Left lung (tissue), 4 donors: ENCODE measurements at regions not wholly inside any gene's neighbourhood (a gene's known extent, or its start where the extent isn't known, plus 50 kb on each side); places are given as distances from the start of the nearest gene placed in this dataset.

ENCODE experiments used
- ATAC-seq: fragments of 200-7000 bp; cut with Tn5 transposase; one replicate; pipeline ENCODE4 v1.9.1; 2020; ENCODE audit warnings: moderate library complexity
- DNase-seq, 4 donors: peaks; one replicate each; pipeline ENCODE4 v3.0.0-alpha.2; 2013 to 2020
- H3K27ac ChIP-seq, 2 donors: fragments of 200-600 bp; sonication (generic) in 1 of 2; one replicate each; pipeline versions ENCODE4 v1.5.0 to v1.8.0; 2020 to 2021
- H3K27me3 ChIP-seq, 2 donors: fragments of 200-600 bp; sonication (generic) in 1 of 2; one replicate each; pipeline versions ENCODE4 v1.5.0 to v1.8.0; 2020 to 2021
- H3K36me3 ChIP-seq, 2 donors: fragments of 200-600 bp; sonication (generic) in 1 of 2; one replicate each; pipeline versions ENCODE4 v1.5.0 to v1.8.0; 2020 to 2021
- H3K4me1 ChIP-seq, 2 donors: fragments of 200-600 bp; one replicate each; pipeline ENCODE4 v1.8.0; 2021
- H3K4me3 ChIP-seq, 2 donors: fragments of 200-600 bp; sonication (generic) in 1 of 2; one replicate each; pipeline versions ENCODE4 v1.5.0 to v1.8.0; 2020 to 2021; ENCODE audit warnings: mild to moderate bottlenecking in 1 of 2
- H3K9me3 ChIP-seq, 2 donors: fragments of 200-600 bp; sonication (generic) in 1 of 2; one replicate each; pipeline versions ENCODE4 v1.5.0 to v1.8.0; 2020 to 2021
- intact Hi-C, 2 donors: fragments of 100-400 bp; cut with DNase I; formaldehyde crosslinking; loops; one replicate each; pipeline versions ENCODE4 v1.11.2 to v1.14.2; 2022
- TF ChIP-seq, protein P1 (sequence below), 2 donors: fragments of 200-600 bp; sonication (generic) in 1 of 2; IDR thresholded peaks; one replicate each; pipeline versions ENCODE4 v1.5.0 to v1.8.0; 2021; ENCODE audit warnings: antibody characterized with exemption in 2 of 2
- donor health status: DM: no; HTN: yes; CAD: no.
- donor health status: DM: no; HTN: no; CAD: no.

DNA sequence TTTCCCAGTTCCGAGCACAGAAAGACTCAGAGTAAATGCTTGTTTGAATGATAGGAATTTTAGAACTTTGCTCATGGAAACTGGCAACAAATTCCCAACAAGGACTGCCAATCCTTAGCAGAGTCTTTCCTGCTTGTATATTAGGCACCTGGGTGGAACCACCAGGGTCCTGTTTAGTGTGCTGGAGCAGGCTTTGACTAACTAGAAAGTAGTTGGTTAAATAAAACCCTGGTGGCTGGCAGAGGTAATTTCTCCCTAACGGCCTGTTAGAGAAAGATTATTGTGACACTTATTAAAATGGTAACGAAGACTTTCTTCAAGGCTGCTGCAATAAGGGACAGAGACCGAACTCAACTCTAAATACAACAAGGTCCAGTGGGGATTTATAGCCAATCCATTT lies 103.6 kb upstream of the TEX13D start:
- TF ChIP-seq, protein P1, sequence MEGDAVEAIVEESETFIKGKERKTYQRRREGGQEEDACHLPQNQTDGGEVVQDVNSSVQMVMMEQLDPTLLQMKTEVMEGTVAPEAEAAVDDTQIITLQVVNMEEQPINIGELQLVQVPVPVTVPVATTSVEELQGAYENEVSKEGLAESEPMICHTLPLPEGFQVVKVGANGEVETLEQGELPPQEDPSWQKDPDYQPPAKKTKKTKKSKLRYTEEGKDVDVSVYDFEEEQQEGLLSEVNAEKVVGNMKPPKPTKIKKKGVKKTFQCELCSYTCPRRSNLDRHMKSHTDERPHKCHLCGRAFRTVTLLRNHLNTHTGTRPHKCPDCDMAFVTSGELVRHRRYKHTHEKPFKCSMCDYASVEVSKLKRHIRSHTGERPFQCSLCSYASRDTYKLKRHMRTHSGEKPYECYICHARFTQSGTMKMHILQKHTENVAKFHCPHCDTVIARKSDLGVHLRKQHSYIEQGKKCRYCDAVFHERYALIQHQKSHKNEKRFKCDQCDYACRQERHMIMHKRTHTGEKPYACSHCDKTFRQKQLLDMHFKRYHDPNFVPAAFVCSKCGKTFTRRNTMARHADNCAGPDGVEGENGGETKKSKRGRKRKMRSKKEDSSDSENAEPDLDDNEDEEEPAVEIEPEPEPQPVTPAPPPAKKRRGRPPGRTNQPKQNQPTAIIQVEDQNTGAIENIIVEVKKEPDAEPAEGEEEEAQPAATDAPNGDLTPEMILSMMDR (IDR thresholded peaks at IDR 0.05), result no peak
- ATAC-seq, result no peak
- H3K27me3 ChIP-seq, result no peaks in the 10 kb centered on the region
- DNase-seq, result no peak
- H3K27ac ChIP-seq, result no peak overlapping the region
- H3K4me3 ChIP-seq, result no peak overlapping the region
- no peaks in the 10 kb centered on the region for H3K36me3 ChIP-seq
- H3K9me3 ChIP-seq, result no peaks in the 10 kb centered on the region
- H3K4me1 ChIP-seq, result no peaks in the 10 kb centered on the region
- intact Hi-C loops, result no loop called here

DNA sequence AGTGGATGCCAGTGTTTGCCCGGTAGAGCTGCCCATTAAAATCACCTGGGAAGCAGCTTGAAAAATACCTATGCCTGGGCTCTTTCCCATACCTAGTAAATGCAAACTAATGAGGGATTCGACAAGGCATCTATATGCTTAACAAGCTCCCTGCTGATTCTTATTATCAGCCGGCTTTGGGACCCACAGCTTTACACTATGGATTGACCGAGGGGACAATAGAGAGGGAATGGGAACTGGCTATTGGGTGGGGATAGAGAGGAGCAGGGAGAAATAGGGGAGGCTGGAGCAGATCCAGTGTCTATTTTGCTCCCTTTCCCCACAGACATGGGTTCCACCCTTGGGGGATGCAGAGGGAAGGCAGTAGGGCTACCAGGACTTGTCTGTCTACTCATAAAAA lies 103.1 kb upstream of the TEX13D start:
- ATAC-seq (no peak), DNase-seq (no peak)
- Histone ChIP-seq H3K9me3 (no peaks in the 10 kb centered on the region), H3K27me3 (no peaks in the 10 kb centered on the region), H3K36me3 (no peaks in the 10 kb centered on the region), H3K4me3 (no peak overlapping the region), H3K27ac (no peak overlapping the region), H3K4me1 (no peaks in the 10 kb centered on the region)
- TF ChIP-seq, protein P1 (IDR thresholded peaks at IDR 0.05), result no peak
- intact Hi-C loops, result no loop called here

DNA sequence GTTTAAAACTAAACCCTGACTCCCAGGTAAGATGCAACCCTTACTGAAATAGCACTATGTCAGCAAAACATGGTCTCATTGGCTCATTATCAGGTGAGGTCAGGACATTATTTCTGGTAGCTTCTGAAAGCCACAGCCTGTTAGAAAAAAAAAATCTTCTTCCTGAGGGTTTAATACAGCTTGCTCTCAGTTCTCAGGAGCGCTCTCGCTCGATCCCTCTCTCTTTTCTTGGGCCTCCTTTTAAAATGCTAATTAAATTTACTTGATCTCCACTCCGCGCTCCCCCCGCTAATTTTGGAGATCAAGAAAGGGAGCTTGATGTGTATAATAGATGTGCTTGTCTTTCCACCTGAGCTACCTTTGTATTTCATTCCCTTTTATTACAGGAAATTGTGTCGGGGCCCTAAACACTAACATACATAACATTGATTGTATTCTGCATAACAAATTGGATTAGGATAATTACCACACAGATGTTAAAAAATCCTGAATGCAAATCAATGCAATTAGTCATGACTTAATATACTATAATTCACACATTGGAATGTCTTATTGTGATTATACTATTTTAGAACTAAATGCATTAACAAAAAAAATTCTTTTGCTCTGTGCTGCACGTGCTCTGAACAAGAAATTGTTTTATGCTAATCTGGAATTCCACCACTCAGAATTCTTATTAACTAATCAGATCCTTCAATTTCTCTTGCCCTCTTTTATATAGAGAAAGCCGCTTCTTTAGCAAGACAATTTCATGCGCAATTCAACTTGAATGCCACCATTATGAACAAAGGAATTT lies 101.6 kb upstream of the TEX13D start:
- no peaks in the 10 kb centered on the region for H3K9me3 ChIP-seq

DNA sequence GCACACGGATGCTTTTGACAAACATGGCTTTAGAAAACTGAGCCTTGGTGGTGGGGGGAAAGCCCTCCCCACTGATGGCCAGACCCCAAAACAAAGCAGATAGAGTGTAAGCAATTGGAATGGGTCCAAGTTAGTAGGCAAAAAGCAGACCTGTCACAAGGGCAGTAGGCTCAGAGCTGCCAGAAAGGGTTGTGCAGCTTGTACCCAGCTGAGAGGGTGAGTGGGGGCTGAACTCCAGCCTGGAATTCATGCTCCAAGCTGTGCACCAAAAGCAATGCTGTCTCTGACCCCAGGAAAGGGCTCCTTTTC lies 101.1 kb upstream of the TEX13D start:
- Histone ChIP-seq H3K27ac (no peak overlapping the region), H3K36me3 (no peaks in the 10 kb centered on the region), H3K4me1 (no peaks in the 10 kb centered on the region), H3K9me3 (no peaks in the 10 kb centered on the region), H3K4me3 (no peak overlapping the region), H3K27me3 (no peaks in the 10 kb centered on the region)
- ATAC-seq (no peak), DNase-seq (no peak)
- TF ChIP-seq, protein P1 (IDR thresholded peaks at IDR 0.05), result no peak
- intact Hi-C loops, result no loop called here

More for the DNA sequence above, 101.6 kb upstream of the TEX13D start:
- intact Hi-C loops, result no loop called here
- ATAC-seq (no peak), DNase-seq (no peak)
- TF ChIP-seq, protein P1 (IDR thresholded peaks at IDR 0.05), result no peak
- H3K4me1 ChIP-seq, result no peaks in the 10 kb centered on the region
- H3K36me3 ChIP-seq, result no peaks in the 10 kb centered on the region
- H3K27me3 ChIP-seq, result no peaks in the 10 kb centered on the region
- no peak overlapping the region for H3K4me3 ChIP-seq
- no peak overlapping the region for H3K27ac ChIP-seq

DNA sequence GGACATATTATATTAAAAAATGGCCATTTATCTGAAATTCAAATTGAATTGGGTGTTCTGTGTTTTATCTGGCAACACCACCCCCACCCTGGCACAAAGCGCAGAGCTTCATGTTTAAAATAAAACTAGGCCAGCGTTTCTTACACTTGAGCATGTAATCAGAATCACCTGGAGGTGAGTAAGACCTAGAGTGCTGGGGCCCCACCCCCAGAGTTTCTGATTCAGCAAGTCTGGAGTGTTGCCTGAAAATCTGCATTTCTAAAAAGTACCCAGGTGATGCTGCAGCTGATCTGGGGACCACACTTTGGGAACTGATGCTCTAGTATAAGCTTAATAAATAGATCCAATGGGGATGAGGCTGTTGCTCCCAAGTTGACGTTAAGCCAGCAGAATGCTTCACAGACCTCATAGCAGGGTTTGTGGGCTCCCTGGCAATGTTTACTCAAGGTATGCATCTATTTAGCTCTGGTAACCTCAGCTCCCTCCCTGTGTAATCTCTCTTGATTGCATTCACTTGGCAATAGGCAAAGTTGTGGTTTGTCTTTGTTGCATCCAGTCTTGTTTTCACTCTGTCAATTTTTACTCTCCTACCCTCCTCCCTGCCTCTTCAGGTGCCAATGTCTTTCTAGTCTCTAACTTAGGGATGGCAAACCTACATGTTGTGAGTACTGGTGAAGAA lies 99.8 kb upstream of the TEX13D start:
- intact Hi-C loops, result no loop called here
- H3K4me3 ChIP-seq, result no peak overlapping the region
- H3K27ac ChIP-seq, result no peak overlapping the region
- DNase-seq (no peak), ATAC-seq (peak; percentile 58)
- no peaks in the 10 kb centered on the region for H3K27me3 ChIP-seq
- H3K9me3 ChIP-seq, result no peaks in the 10 kb centered on the region
- H3K4me1 ChIP-seq, result no peaks in the 10 kb centered on the region
- TF ChIP-seq, protein P1 (IDR thresholded peaks at IDR 0.05), result no peak
- H3K36me3 ChIP-seq, result no peaks in the 10 kb centered on the region
